Liver (tissue), 3 donors: ENCODE measurements at regions not wholly inside any gene's neighbourhood (a gene's known extent, or its start where the extent isn't known, plus 50 kb on each side); places are given as distances from the start of the nearest gene placed in this dataset.

Experiments used
- ATF3 ChIP-seq: IDR thresholded peaks from 2 replicates; pipeline ENCODE4 v1.6.1; 2016; ENCODE audit warnings: antibody characterized with exemption
- CTCF ChIP-seq: fragments of 150-350 bp; IDR thresholded peaks from 2 replicates; pipeline ENCODE4 v1.5.1; 2017; ENCODE audit warnings: improper control_type of control experiment, low read depth, low read length; ENCODE audit not compliant: missing input control
- RAD21 ChIP-seq, 2 donors: IDR thresholded peaks; 2 replicates each; pipeline ENCODE4 v1.6.1; 2016; ENCODE audit warnings: antibody characterized with exemption in 2 of 2, mild to moderate bottlenecking in 2 of 2
- SP1 ChIP-seq: IDR thresholded peaks from 2 replicates; pipeline ENCODE4 v1.6.1; 2018; ENCODE audit warnings: antibody characterized with exemption, mild to moderate bottlenecking
- donor health status: healthy.
- donor health status: healthy.

DNA sequence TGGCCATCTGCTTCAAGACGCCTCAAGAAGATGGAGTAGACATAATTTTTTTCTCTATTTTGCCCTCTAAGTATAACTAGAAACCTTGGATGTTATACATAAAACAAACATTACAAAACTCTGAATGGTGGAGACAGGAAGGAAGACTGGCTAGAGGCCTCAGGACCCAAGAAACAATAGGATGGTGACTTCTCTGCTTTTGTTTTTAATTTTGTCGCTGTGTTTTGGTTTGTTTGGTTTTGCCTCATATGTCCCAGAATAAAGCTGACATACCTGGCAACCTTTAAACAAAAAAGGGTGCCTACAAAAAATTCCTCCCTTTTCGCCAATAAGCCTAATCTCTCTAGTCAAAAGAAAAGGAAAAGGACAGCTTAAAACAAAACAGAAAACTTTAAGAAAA is 109.1 kb downstream of the PPP4R3C start:
- TF ChIP-seq CTCF (no peak), SP1 (no peak), RAD21 (IDR thresholded peaks at IDR 0.05) (no peak), ATF3 (no peak)
